Iris pigment epithelial cell (primary cell): ENCODE measurements at regions not wholly inside any gene's neighbourhood (a gene's known extent, or its start where the extent isn't known, plus 50 kb on each side); places are given as distances from the start of the nearest gene placed in this dataset.

Experiments
- DNase-seq: peaks from one replicate; pipeline ENCODE4 v3.0.0-alpha.2; 2011; ENCODE audit warnings: low read depth

- peak; percentile 10 for DNase-seq
Measured at GRCh38 chr6:7468382-7469081, 72.9 kb upstream of the DSP start.

- DNase-seq = no peak
Measured at GRCh38 chr6:7469696-7470095, 71.8 kb upstream of the DSP start.

GRCh38 chr6:7471171-7471570 is 70.3 kb upstream of the DSP start:
- no peak for DNase-seq

GRCh38 chr6:7473805-7474719 is 67.4 kb upstream of the DSP start:
- DNase-seq = no peak

- DNase-seq = no peak
Measured at GRCh38 chr6:7475081-7475480, 66.4 kb upstream of the DSP start.

- DNase-seq = peak; percentile 52
Measured at GRCh38 chr6:7479801-7480266, 61.6 kb upstream of the DSP start.

GRCh38 chr6:7484666-7485065 is 56.8 kb upstream of the DSP start:
- no peak for DNase-seq

- no peak for DNase-seq
Measured at GRCh38 chr6:7486951-7487350, 54.5 kb upstream of the DSP start.

GRCh38 chr6:7488494-7488893 is 53.0 kb upstream of the DSP start:
- DNase-seq = no peak

- DNase-seq = no peak
Measured at GRCh38 chr6:7489376-7489775, 52.1 kb upstream of the DSP start.
